ENCODE measurements at regions not wholly inside any gene's neighbourhood (a gene's known extent, or its start where the extent isn't known, plus 50 kb on each side); places are given as distances from the start of the nearest gene placed in this dataset.

DNA sequence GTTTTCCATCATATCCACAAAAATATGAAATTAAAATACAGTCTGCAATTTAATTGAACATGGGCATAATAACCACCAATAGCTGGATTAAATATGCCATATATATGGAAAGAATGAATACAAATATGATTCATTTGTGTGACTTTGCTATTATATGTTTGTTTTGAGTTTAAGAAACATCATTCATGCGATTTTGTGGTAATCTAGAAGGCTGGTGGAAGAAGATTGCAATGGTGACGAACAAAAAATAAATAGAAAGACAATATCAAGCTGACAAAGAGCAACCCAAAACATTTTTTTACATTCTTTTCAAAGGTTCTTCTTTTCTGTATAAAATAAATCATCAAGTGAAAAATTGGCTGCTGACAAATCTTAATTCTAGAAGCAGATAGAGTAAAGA lies 610.0 kb downstream of the MAT2B start (continued):
- TF ChIP-seq, protein P1, sequence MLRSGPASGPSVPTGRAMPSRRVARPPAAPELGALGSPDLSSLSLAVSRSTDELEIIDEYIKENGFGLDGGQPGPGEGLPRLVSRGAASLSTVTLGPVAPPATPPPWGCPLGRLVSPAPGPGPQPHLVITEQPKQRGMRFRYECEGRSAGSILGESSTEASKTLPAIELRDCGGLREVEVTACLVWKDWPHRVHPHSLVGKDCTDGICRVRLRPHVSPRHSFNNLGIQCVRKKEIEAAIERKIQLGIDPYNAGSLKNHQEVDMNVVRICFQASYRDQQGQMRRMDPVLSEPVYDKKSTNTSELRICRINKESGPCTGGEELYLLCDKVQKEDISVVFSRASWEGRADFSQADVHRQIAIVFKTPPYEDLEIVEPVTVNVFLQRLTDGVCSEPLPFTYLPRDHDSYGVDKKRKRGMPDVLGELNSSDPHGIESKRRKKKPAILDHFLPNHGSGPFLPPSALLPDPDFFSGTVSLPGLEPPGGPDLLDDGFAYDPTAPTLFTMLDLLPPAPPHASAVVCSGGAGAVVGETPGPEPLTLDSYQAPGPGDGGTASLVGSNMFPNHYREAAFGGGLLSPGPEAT (IDR thresholded peaks at IDR 0.05; ENCODE audit: low read depth): no peak
- no peak for TF ChIP-seq IKZF1 (conservative IDR thresholded peaks at IDR 0.05)
- no peak for TF ChIP-seq RB1 (IDR thresholded peaks at IDR 0.05; ENCODE audit: borderline replicate concordance)
- TF ChIP-seq PAX8 (IDR thresholded peaks at IDR 0.05): no peak
- TF ChIP-seq JUNB (IDR thresholded peaks at IDR 0.05): no peak
- no peak for TF ChIP-seq SMC3 (IDR thresholded peaks at IDR 0.05; ENCODE audit: borderline replicate concordance, low read length)
- TF ChIP-seq IRF4 (IDR thresholded peaks at IDR 0.05; ENCODE audit: low read depth, low read length): no peak
- TF ChIP-seq, protein P2, sequence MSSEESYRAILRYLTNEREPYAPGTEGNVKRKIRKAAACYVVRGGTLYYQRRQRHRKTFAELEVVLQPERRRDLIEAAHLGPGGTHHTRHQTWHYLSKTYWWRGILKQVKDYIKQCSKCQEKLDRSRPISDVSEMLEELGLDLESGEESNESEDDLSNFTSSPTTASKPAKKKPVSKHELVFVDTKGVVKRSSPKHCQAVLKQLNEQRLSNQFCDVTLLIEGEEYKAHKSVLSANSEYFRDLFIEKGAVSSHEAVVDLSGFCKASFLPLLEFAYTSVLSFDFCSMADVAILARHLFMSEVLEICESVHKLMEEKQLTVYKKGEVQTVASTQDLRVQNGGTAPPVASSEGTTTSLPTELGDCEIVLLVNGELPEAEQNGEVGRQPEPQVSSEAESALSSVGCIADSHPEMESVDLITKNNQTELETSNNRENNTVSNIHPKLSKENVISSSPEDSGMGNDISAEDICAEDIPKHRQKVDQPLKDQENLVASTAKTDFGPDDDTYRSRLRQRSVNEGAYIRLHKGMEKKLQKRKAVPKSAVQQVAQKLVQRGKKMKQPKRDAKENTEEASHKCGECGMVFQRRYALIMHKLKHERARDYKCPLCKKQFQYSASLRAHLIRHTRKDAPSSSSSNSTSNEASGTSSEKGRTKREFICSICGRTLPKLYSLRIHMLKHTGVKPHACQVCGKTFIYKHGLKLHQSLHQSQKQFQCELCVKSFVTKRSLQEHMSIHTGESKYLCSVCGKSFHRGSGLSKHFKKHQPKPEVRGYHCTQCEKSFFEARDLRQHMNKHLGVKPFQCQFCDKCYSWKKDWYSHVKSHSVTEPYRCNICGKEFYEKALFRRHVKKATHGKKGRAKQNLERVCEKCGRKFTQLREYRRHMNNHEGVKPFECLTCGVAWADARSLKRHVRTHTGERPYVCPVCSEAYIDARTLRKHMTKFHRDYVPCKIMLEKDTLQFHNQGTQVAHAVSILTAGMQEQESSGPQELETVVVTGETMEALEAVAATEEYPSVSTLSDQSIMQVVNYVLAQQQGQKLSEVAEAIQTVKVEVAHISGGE (CRISPR knock-in tag; IDR thresholded peaks at IDR 0.05): no peak
- TF ChIP-seq CBFB (IDR thresholded peaks at IDR 0.05; ENCODE audit: low read depth): no peak

All from GM12878 (cell line).